Activated CD8-positive, alpha-beta T cell treated with anti-CD3 and anti-CD28 coated beads, Interleukin-2, amount 10 ng/mL, durations not matched to agents 7 days and 5 days (primary cell): ENCODE measurements at regions not wholly inside any gene's neighbourhood (a gene's known extent, or its start where the extent isn't known, plus 50 kb on each side); places are given as distances from the start of the nearest gene placed in this dataset.
"Not testable (repeated sequence)": the region's sequence is repeated elsewhere in the genome, so short reads cannot be mapped to it uniquely, and the experiment has no call there.

Source experiments
- ATAC-seq: fragments of 150-1000 bp; cut with Tn5 transposase; one replicate; pipeline ENCODE4 v1.10.0; 2021; ENCODE audit warnings: moderate library complexity
- CTCF ChIA-PET: fragments of 350-600 bp; sonication (Branson Sonifier 250); formaldehyde crosslinking; loops from one replicate; lab custom pipeline; 2021; ENCODE audit warnings: antibody characterized with exemption; lab: Charles Lee
- POLR2A ChIA-PET: fragments of 350-600 bp; sonication (Branson Sonifier 250); formaldehyde crosslinking; loops from one replicate; lab custom pipeline; 2021; ENCODE audit warnings: antibody characterized with exemption; lab: Charles Lee
- DNase-seq: peaks from one replicate; pipeline ENCODE4 v3.0.0-alpha.2; 2020
- H3K27ac Mint-ChIP-seq: one replicate; pipeline ENCODE4 v1.8.0; 2021; ENCODE audit warnings: mild to moderate bottlenecking, mixed read lengths
- H3K27me3 Mint-ChIP-seq: one replicate; pipeline ENCODE4 v1.8.0; 2021; ENCODE audit warnings: low read depth, mixed read lengths
- H3K36me3 Mint-ChIP-seq: one replicate; pipeline ENCODE4 v1.8.0; 2021; ENCODE audit warnings: low read depth, mixed read lengths
- H3K4me1 Mint-ChIP-seq: one replicate; pipeline ENCODE4 v1.8.0; 2021; ENCODE audit warnings: low read depth, mixed read lengths
- H3K4me3 Mint-ChIP-seq: one replicate; pipeline ENCODE4 v1.8.0; 2021; ENCODE audit warnings: mild to moderate bottlenecking, mixed read lengths
- H3K9me3 Mint-ChIP-seq: one replicate; pipeline ENCODE4 v1.8.0; 2022; ENCODE audit warnings: mixed read lengths; ENCODE audit not compliant: insufficient read depth

DNA sequence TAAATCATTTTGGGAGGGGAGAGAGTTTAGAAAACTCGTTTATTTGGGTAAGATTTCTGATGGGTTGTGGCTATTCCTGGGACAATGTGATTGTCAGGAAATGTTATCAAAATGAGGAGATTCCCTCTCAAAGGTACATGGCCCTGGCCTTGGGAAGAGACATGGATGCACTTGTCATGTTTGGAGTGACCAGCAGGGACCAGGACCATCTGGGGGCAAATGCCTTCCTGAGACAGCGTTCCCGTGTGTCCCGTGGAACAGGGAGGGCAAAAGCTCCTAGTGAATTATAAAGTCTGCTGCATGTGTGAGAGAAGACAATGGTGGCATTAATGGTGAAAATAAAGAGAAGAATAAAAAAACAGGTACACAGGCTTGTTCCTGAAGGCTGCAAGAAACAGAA lies 317.3 kb downstream of the ZNF536 start:
- ATAC-seq = no peak
- Mint-ChIP-seq H3K36me3 (no peaks in the 10 kb centered on the region), H3K4me3 (no peak overlapping the region), H3K27ac (no peak overlapping the region), H3K27me3 (peaks cover 36% of the 10 kb centered on the region), H3K9me3 (no peaks in the 10 kb centered on the region), H3K4me1 (no peaks in the 10 kb centered on the region)
- ChIA-PET POLR2A (no interaction called here), CTCF (no interaction called here)
- DNase-seq = no peak

DNA sequence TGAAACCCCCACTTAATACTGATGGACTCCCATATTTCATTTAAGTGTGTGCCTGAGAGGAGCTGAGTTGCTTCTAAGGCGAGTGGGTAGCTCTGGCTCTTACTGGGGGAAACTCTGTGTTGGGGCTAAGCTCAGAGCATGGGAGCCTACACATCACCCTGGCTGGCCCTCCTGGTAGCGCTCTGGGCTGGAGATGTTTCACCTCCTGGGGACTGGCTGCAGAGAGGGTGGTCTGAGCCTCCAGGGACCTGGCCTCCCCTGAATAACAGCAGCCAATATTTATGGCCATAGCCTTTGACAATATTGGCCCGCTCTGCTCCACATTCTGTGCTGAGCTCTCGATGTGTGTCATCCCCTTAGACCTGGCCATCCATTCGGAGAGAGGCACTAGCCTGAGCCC lies 316.5 kb downstream of the ZNF536 start:
- Mint-ChIP-seq H3K27me3 (peaks cover 32% of the 10 kb centered on the region), H3K36me3 (no peaks in the 10 kb centered on the region), H3K4me3 (no peak overlapping the region), H3K27ac (no peak overlapping the region), H3K4me1 (no peaks in the 10 kb centered on the region), H3K9me3 (no peaks in the 10 kb centered on the region)
- ChIA-PET CTCF (interaction anchor here (1.1 kb wide), 1 partner anchor 1536 kb away, joined by 4 read pairs; no protein-coding TSS in a partner anchor), POLR2A (no interaction called here)
- no peak for ATAC-seq
- DNase-seq = no peak

DNA sequence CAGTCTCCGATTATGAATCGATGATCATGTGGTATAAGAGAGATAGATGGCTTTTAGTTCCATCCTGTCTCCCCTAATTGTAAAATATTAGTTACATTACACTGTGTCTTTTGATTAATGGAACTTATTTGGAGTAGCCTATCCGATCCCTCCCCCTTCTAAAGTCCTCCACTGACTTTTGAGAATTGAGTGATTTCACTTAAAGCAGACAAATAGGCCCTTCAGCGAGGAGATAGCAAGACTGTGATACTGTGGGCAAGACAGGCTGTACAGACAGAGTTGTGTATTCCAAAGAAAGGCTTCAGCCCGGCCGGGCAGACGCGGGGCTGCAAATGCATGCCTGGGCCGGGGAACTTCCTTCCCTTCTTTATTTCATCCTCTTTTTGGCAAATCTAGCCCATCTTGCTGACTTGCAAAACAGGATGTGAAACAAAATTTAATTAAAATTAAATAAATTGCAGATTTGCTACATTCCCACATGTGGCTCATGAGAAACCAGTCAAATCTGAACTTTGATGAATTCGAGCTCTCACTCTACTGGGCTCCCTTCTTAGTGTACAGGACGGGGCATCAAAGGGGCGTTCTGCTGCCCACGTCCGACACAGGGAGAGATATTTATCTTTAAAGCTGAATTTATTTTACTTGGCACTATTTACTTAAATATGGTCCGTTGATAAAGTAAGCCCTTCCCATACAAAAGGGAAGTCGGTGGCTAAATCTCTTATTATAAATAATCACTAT lies 314.8 kb downstream of the ZNF536 start:
- CTCF ChIA-PET = interaction anchor here (0.6 to 1.1 kb wide), 3 partner anchors 11 to 37 kb away, joined by 3 read pairs; no protein-coding TSS in a partner anchor
- POLR2A ChIA-PET = no interaction called here
- H3K4me1 Mint-ChIP-seq = no peaks in the 10 kb centered on the region
- H3K27ac Mint-ChIP-seq = no peak overlapping the region
- DNase-seq = no peak
- ATAC-seq = no peak
- H3K9me3 Mint-ChIP-seq = no peaks in the 10 kb centered on the region
- no peaks in the 10 kb centered on the region for H3K36me3 Mint-ChIP-seq
- H3K4me3 Mint-ChIP-seq = no peak overlapping the region
- peaks cover 20% of the 10 kb centered on the region for H3K27me3 Mint-ChIP-seq

DNA sequence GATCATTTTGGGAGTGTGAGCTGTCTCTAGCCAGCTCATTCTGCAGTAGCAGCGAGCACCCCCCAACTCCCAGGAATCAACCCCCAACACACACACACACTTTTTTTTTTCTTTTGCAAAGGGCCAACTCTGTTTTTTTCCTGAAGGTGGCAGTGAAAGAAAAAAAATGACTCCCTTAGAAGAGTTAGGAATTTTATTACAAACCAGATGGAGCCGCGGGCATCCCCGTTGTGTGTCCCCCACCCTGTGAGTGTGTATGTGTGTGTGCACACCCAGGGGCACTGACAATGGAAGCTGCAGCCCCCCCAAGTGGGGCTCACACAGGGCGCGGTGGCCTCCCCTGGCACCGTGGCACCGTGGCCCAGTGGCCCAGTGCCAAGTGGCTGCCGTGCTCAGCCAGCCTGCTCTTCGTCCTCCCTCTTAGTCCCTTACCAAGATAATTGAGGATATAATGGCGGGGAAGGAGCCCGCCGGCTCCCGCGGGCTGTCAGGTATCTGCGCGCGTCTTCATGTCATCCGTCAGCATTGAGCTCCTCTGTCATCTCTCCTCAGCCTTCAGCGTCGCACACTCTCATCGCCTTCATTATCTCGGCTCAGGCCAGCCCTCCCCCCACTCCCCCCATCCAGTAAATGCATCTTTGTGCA lies 314.1 kb downstream of the ZNF536 start:
- no peaks in the 10 kb centered on the region for H3K4me1 Mint-ChIP-seq
- no peaks in the 10 kb centered on the region for H3K9me3 Mint-ChIP-seq
- ATAC-seq = no peak
- ChIA-PET CTCF (no interaction called here), POLR2A (no interaction called here)
- no peak overlapping the region for H3K27ac Mint-ChIP-seq
- no peak for DNase-seq
- H3K36me3 Mint-ChIP-seq = no peaks in the 10 kb centered on the region
- no peak overlapping the region for H3K4me3 Mint-ChIP-seq
- peaks cover 15% of the 10 kb centered on the region for H3K27me3 Mint-ChIP-seq

DNA sequence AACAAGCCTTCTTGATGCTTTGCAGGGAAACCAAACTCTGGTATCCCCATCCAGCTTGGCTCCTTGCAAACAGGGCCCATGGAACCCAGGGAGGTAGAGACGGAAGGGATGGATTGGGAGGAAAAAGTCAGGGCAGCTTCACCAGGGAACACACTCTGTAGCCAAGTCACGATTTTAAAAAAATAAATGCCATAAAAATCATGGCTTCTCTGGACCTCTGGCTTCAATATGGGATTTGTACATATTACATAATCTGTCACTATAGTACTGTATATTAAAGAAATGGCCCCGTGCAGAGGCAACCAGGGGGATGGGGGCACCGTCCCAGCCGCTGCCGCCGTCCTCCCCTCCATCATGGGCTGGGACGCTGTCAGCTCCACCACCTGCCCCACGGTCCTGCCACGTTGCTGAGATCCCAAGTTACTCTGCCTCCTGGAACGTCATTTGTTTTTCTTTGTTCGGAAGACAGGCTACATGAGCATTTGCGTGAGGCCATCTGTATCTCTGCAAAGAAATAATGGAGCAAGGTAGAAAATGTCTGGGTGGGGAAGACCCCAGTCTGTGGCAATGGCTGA lies 313.3 kb downstream of the ZNF536 start:
- no peaks in the 10 kb centered on the region for H3K36me3 Mint-ChIP-seq
- no peaks in the 10 kb centered on the region for H3K9me3 Mint-ChIP-seq
- no peak for ATAC-seq
- peaks cover 12% of the 10 kb centered on the region for H3K27me3 Mint-ChIP-seq
- H3K4me3 Mint-ChIP-seq = no peak overlapping the region
- CTCF ChIA-PET = no interaction called here
- no peak overlapping the region for H3K27ac Mint-ChIP-seq
- H3K4me1 Mint-ChIP-seq = no peaks in the 10 kb centered on the region
- no peak for DNase-seq
- POLR2A ChIA-PET = no interaction called here

DNA sequence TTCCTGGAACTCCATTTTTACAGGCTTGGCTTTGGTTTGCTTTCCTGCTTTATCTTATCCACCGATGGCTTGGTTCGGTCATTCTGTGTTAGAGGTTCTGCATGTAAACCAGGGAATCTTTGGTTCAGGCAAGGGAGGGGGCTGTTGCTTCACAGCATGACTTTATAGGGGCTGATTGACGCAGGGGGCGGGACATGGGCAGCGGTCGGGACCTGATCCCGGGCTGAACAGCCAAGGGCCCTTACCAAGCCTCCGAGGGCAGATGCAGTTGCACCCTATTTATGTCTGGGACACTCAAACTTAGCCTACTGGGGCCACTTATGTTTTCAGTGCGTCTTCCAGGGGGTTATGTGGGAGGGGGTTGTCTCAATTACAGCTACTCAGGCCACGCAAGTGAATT lies 312.4 kb downstream of the ZNF536 start:
- H3K27ac Mint-ChIP-seq = no peak overlapping the region
- H3K4me3 Mint-ChIP-seq = no peak overlapping the region
- DNase-seq (no peak), ATAC-seq (no peak)
- H3K9me3 Mint-ChIP-seq = no peaks in the 10 kb centered on the region
- no peaks in the 10 kb centered on the region for H3K4me1 Mint-ChIP-seq
- H3K27me3 Mint-ChIP-seq = peaks cover 10% of the 10 kb centered on the region
- POLR2A ChIA-PET = no interaction called here
- CTCF ChIA-PET = no interaction called here
- H3K36me3 Mint-ChIP-seq = no peaks in the 10 kb centered on the region

DNA sequence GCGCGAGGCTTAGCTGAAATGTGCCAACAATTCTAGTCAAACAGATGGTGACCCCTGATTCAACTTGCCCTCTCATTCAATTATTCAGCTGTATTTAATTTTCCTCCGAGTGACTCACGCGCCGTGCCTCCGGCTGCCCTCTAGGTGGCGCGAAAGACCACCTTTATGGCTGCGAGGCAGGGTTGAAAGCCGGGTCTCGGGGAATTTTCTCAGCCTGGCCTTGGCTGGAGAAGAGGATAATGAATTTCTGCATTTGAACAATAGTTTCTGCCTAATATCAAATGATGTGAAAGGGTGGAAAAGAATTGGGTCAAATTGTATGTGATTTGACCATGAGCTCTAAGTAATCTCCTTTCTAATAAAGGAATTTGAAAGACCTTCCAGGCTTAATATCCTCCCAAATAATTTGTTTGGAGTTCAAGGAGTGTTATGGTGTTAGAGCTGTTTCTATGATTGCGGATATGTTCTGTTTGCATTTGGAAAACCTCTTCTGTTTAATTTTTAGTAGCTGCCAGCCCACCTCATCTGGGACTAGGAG lies 310.9 kb downstream of the ZNF536 start:
- POLR2A ChIA-PET = no interaction called here
- no peaks in the 10 kb centered on the region for H3K36me3 Mint-ChIP-seq
- ATAC-seq (no peak), DNase-seq (peak; percentile 59)
- peaks cover 6% of the 10 kb centered on the region for H3K27me3 Mint-ChIP-seq
- no peaks in the 10 kb centered on the region for H3K4me1 Mint-ChIP-seq
- H3K9me3 Mint-ChIP-seq = no peaks in the 10 kb centered on the region
- no peak overlapping the region for H3K27ac Mint-ChIP-seq
- H3K4me3 Mint-ChIP-seq = no peak overlapping the region
- CTCF ChIA-PET = interaction anchor here (0.6 to 3.6 kb wide), 15 partner anchors 10 to 1669 kb away, joined by 3 to 28 read pairs (median 3); no protein-coding TSS in a partner anchor

DNA sequence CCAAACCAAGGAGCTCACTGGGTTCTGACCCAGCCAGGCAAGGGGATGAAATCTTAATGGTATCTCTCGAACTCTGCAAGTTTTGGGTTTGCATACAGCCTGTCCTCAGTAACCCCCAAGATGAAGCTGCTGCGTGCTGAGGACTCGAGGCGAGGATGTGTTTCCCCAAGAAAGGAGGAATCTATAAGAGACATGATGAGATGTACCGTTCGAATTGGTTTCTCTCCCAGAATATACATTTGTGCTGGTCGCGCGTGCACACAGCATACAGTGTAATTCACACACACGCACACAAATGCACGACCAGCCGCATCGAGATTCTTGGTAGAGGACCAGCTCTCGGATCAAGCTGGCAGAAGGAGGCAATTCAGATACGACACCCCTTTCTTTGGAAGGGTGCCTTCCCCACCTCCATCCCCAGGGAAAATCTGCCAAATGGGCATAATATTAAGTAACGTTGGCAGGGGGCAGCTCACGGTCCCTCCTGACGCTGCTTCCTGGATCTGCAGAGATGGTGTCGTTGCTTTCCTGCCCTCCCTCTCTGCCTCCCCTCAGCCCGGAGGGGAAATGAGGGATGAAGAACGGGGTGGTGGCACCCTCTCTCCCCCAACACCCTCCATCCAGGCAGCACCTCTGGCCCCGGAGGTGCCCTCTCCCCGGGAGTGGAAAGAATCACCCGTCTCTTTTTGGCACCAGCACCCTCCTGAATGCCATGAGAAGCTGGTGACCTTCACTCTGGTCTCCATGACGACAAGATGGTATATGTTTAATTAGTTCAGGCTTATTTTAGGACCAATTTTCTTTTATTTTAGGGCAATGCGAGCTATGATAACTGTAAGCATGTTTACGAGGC lies 310.2 kb downstream of the ZNF536 start:
- Mint-ChIP-seq H3K27ac (no peak overlapping the region), H3K27me3 (peaks cover 4% of the 10 kb centered on the region), H3K36me3 (no peaks in the 10 kb centered on the region), H3K9me3 (no peaks in the 10 kb centered on the region), H3K4me3 (no peak overlapping the region), H3K4me1 (no peaks in the 10 kb centered on the region)
- ATAC-seq (no peak), DNase-seq (no peak)
- POLR2A ChIA-PET = no interaction called here
- CTCF ChIA-PET = interaction anchor here (0.6 to 3.6 kb wide), 15 partner anchors 10 to 1670 kb away, joined by 3 to 28 read pairs (median 3); no protein-coding TSS in a partner anchor

DNA sequence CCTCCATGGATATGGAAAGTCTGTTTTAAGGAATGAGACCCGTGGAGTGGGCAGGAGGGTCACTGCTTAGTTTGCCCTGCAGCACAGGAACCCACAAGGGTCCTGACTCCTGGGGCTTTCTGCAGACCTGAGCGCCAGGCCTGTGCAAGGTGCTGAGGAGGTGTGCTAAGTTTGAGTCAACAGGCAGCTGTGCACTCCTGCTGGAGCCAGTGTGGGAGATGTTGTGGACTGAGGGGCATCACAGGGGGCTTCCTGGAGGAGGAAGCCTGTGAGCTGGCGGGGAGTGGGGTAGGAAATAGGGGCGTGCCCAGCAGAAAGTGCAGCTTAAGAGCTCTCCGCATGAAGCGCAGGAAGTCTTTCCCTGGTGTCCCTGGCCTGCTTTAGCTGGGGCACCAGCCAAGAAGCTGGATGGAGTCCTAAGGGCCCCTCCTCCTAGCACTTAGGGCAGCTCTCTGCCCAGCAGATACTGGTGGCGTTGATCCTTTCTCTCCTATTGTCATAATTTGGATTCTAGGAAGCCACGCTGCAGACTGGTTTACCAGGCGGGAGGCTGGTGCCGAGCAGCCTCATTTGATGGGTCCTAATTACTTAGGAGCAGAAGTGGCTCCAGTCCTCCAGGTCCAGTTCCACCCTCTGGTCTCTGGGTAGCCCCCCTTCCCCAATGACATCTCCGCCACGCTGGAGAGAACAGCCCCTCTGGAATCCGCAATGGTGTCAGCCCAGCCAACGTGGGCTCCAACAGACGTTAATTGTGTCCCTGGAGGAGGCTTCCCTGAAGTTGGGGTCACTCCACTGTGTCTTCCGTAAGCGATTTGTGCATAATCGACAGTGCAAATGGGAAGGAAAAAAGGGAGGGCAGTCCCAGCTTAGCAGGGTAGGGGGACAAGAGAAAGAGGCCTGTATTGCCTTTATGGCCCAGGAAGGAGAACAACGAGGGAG lies 309.2 kb downstream of the ZNF536 start:
- ChIA-PET POLR2A (no interaction called here), CTCF (interaction anchor here (1.1 to 3.6 kb wide), 3 partner anchors 15 to 1543 kb away, joined by 3 to 28 read pairs (median 4); no protein-coding TSS in a partner anchor)
- Mint-ChIP-seq H3K4me1 (no peaks in the 10 kb centered on the region), H3K9me3 (no peaks in the 10 kb centered on the region), H3K36me3 (no peaks in the 10 kb centered on the region), H3K4me3 (no peak overlapping the region), H3K27ac (no peak overlapping the region), H3K27me3 (no peaks in the 10 kb centered on the region)
- ATAC-seq (no peak), DNase-seq (no peak)

DNA sequence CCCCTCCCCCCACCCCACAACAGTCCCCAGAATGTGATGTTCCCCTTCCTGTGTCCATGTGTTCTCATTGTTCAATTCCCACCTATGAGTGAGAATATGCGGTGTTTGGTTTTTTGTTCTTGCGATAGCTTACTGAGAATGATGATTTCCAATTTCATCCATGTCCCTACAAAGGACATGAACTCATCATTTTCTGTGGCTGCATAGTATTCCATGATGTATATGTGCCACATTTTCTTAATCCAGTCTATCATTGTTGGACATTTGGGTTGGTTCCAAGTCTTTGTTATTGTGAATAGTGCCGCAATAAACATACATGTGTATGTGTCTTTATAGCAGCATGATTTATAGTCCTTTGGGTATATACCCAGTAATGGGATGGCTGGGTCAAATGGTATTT lies 308.2 kb downstream of the ZNF536 start:
- H3K9me3 Mint-ChIP-seq, CTCF ChIA-PET, ATAC-seq, H3K36me3 Mint-ChIP-seq, H3K4me1 Mint-ChIP-seq, DNase-seq, H3K4me3 Mint-ChIP-seq, POLR2A ChIA-PET, H3K27me3 Mint-ChIP-seq, H3K27ac Mint-ChIP-seq: not testable (repeated sequence)
